Left lung (tissue), 4 donors: ENCODE measurements at regions not wholly inside any gene's neighbourhood (a gene's known extent, or its start where the extent isn't known, plus 50 kb on each side); places are given as distances from the start of the nearest gene placed in this dataset.

ENCODE experiments used
- ATAC-seq: fragments of 200-7000 bp; cut with Tn5 transposase; one replicate; pipeline ENCODE4 v1.9.1; 2020; ENCODE audit warnings: moderate library complexity
- DNase-seq, 4 donors: peaks; one replicate each; pipeline ENCODE4 v3.0.0-alpha.2; 2013 to 2020
- H3K27ac ChIP-seq, 2 donors: fragments of 200-600 bp; sonication (generic) in 1 of 2; one replicate each; pipeline versions ENCODE4 v1.5.0 to v1.8.0; 2020 to 2021
- H3K27me3 ChIP-seq, 2 donors: fragments of 200-600 bp; sonication (generic) in 1 of 2; one replicate each; pipeline versions ENCODE4 v1.5.0 to v1.8.0; 2020 to 2021
- H3K36me3 ChIP-seq, 2 donors: fragments of 200-600 bp; sonication (generic) in 1 of 2; one replicate each; pipeline versions ENCODE4 v1.5.0 to v1.8.0; 2020 to 2021
- H3K4me1 ChIP-seq, 2 donors: fragments of 200-600 bp; one replicate each; pipeline ENCODE4 v1.8.0; 2021
- H3K4me3 ChIP-seq, 2 donors: fragments of 200-600 bp; sonication (generic) in 1 of 2; one replicate each; pipeline versions ENCODE4 v1.5.0 to v1.8.0; 2020 to 2021; ENCODE audit warnings: mild to moderate bottlenecking in 1 of 2
- H3K9me3 ChIP-seq, 2 donors: fragments of 200-600 bp; sonication (generic) in 1 of 2; one replicate each; pipeline versions ENCODE4 v1.5.0 to v1.8.0; 2020 to 2021
- intact Hi-C, 2 donors: fragments of 100-400 bp; cut with DNase I; formaldehyde crosslinking; loops; one replicate each; pipeline versions ENCODE4 v1.11.2 to v1.14.2; 2022
- TF ChIP-seq, protein P1 (sequence below), 2 donors: fragments of 200-600 bp; sonication (generic) in 1 of 2; IDR thresholded peaks; one replicate each; pipeline versions ENCODE4 v1.5.0 to v1.8.0; 2021; ENCODE audit warnings: antibody characterized with exemption in 2 of 2
- donor health status: DM: no; HTN: yes; CAD: no.
- donor health status: DM: no; HTN: no; CAD: no.

DNA sequence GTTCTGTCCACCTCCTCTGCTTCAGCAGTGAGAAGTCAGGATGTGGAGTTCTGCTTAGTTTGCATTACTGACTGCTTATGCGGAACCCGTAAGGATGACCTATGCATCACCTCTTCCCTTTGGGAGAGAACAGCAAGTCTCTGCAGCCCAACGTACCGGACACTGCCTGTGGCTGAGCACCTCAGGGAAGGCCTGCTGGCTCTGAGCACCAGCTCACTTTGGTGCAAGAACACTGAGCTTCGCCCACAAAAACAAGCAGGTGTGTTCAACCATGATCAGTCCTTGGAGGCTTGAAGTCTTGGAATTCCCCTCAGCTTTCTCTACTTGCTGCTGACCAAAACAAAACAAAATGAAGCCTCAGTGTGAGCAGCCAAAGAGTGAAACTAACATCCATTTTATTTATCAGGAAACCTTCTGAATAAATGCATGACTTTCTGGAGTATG lies 52.7 kb upstream of the NCK2 start:
- no peak for DNase-seq
- ATAC-seq: no peak
- no peaks in the 10 kb centered on the region for H3K27me3 ChIP-seq

DNA sequence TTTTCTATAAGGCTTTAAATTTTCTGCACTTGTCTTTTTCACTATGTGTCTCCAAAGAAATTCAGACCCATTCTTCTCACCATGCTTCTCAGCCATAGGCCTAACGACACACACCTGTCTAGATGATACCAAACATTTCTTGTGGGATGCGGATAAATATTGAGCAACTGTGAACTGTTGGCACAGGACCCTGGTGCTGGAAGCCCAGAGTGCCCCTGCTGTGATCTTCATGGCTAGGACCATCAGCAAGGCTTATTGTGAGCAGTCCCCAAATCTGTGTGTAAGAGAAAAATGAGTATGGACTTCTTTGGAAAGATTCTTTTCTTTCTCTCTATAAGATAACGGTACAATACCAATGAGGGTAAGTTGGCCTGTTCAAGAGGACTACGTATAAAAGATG lies 54.1 kb upstream of the NCK2 start:
- no peak overlapping the region for H3K4me3 ChIP-seq
- intact Hi-C loops: no loop called here
- no peaks in the 10 kb centered on the region for H3K36me3 ChIP-seq
- TF ChIP-seq, protein P1, sequence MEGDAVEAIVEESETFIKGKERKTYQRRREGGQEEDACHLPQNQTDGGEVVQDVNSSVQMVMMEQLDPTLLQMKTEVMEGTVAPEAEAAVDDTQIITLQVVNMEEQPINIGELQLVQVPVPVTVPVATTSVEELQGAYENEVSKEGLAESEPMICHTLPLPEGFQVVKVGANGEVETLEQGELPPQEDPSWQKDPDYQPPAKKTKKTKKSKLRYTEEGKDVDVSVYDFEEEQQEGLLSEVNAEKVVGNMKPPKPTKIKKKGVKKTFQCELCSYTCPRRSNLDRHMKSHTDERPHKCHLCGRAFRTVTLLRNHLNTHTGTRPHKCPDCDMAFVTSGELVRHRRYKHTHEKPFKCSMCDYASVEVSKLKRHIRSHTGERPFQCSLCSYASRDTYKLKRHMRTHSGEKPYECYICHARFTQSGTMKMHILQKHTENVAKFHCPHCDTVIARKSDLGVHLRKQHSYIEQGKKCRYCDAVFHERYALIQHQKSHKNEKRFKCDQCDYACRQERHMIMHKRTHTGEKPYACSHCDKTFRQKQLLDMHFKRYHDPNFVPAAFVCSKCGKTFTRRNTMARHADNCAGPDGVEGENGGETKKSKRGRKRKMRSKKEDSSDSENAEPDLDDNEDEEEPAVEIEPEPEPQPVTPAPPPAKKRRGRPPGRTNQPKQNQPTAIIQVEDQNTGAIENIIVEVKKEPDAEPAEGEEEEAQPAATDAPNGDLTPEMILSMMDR (IDR thresholded peaks at IDR 0.05): no peak
- H3K27ac ChIP-seq: no peak overlapping the region
- no peaks in the 10 kb centered on the region for H3K27me3 ChIP-seq
- no peaks in the 10 kb centered on the region for H3K9me3 ChIP-seq
- no peak for ATAC-seq
- no peak for DNase-seq
- no peaks in the 10 kb centered on the region for H3K4me1 ChIP-seq

More for the DNA sequence above, 52.7 kb upstream of the NCK2 start:
- no peak overlapping the region for H3K27ac ChIP-seq
- H3K36me3 ChIP-seq: no peaks in the 10 kb centered on the region
- TF ChIP-seq, protein P1 (IDR thresholded peaks at IDR 0.05): no peak
- no peaks in the 10 kb centered on the region for H3K9me3 ChIP-seq
- intact Hi-C loops: no loop called here
- no peak overlapping the region for H3K4me3 ChIP-seq
- H3K4me1 ChIP-seq: no peaks in the 10 kb centered on the region

DNA sequence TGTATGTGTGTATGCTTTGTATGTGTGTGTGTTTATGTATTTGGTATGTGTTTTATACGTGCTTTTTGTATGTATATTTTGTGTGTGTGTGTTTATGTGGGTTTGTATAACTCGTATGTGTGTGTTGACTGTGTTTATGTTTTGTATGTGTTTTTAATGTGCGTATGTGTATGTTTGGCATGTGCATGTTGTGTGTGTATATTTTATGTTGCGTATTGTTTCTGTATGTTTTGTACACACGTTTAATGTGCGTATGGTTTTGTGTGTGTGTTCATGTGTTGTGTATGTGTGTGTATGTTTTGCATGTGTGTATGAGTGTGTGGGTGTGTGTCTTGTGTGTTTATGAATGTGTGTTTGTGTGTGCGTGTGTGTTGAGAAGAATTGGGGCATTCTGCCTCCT lies 55.2 kb upstream of the NCK2 start:
- no peak overlapping the region for H3K27ac ChIP-seq
- DNase-seq (no peak), ATAC-seq (no peak)
- no peaks in the 10 kb centered on the region for H3K9me3 ChIP-seq
- TF ChIP-seq, protein P1 (IDR thresholded peaks at IDR 0.05): no peak
- intact Hi-C loops: no loop called here
- no peak overlapping the region for H3K4me3 ChIP-seq
- no peaks in the 10 kb centered on the region for H3K4me1 ChIP-seq
- H3K27me3 ChIP-seq: no peaks in the 10 kb centered on the region
- H3K36me3 ChIP-seq: no peaks in the 10 kb centered on the region

GRCh38 chr2:105688946-105689345 lies 55.8 kb upstream of the NCK2 start:
- no peaks in the 10 kb centered on the region for H3K36me3 ChIP-seq
- no peaks in the 10 kb centered on the region for H3K4me1 ChIP-seq
- no peak for ATAC-seq
- DNase-seq: no peak
- H3K4me3 ChIP-seq: no peak overlapping the region
- intact Hi-C loops: no loop called here
- H3K27me3 ChIP-seq: no peaks in the 10 kb centered on the region
- TF ChIP-seq, protein P1 (IDR thresholded peaks at IDR 0.05): no peak
- no peaks in the 10 kb centered on the region for H3K9me3 ChIP-seq
- H3K27ac ChIP-seq: no peak overlapping the region

GRCh38 chr2:105686588-105686987 lies 58.1 kb upstream of the NCK2 start:
- TF ChIP-seq, protein P1 (IDR thresholded peaks at IDR 0.05): no peak
- H3K4me1 ChIP-seq: no peaks in the 10 kb centered on the region
- H3K9me3 ChIP-seq: no peaks in the 10 kb centered on the region
- DNase-seq (no peak), ATAC-seq (no peak)
- no peak overlapping the region for H3K4me3 ChIP-seq
- no peak overlapping the region for H3K27ac ChIP-seq
- H3K27me3 ChIP-seq: no peaks in the 10 kb centered on the region
- intact Hi-C loops: no loop called here
- no peaks in the 10 kb centered on the region for H3K36me3 ChIP-seq
